ENCODE measurements at regions not wholly inside any gene's neighbourhood (a gene's known extent, or its start where the extent isn't known, plus 50 kb on each side); places are given as distances from the start of the nearest gene placed in this dataset.

GRCh38 chr2:381941-382727 lies 94.2 kb upstream of the ALKAL2 start:
- no peaks in the 10 kb centered on the region for H3K27me3 ChIP-seq
- no peak for TF ChIP-seq Cebpa-rat (IDR thresholded peaks at IDR 0.05)
- H3K9me3 ChIP-seq, result peaks cover 24% of the 10 kb centered on the region
- H4K20me1 ChIP-seq, result no peaks in the 10 kb centered on the region
- no peak overlapping the region for H3K27ac ChIP-seq
- no peak overlapping the region for H3K4me2 ChIP-seq
- no peak overlapping the region for H3K4me3 ChIP-seq
- H3K4me1 ChIP-seq, result peaks cover 8% of the 10 kb centered on the region
- H3K36me3 ChIP-seq, result no peaks in the 10 kb centered on the region
- H3K9ac ChIP-seq, result no peak overlapping the region

GRCh38 chr2:381181-381580 lies 93.3 kb upstream of the ALKAL2 start:
- no peak for TF ChIP-seq Cebpa-rat (IDR thresholded peaks at IDR 0.05)
- Histone ChIP-seq H4K20me1 (no peaks in the 10 kb centered on the region), H3K27me3 (no peaks in the 10 kb centered on the region), H3K4me2 (no peak overlapping the region), H3K9ac (no peak overlapping the region), H3K4me3 (no peak overlapping the region), H3K9me3 (peaks cover 28% of the 10 kb centered on the region), H3K4me1 (peaks cover 8% of the 10 kb centered on the region), H3K27ac (no peak overlapping the region), H3K36me3 (no peaks in the 10 kb centered on the region)

- Histone ChIP-seq H4K20me1 (no peaks in the 10 kb centered on the region), H3K4me1 (peaks cover 8% of the 10 kb centered on the region), H3K27me3 (no peaks in the 10 kb centered on the region), H3K36me3 (no peaks in the 10 kb centered on the region), H3K27ac (no peak overlapping the region), H3K9me3 (peaks cover 30% of the 10 kb centered on the region), H3K4me2 (no peak overlapping the region), H3K4me3 (no peak overlapping the region), H3K9ac (no peak overlapping the region)
- TF ChIP-seq Cebpa-rat (IDR thresholded peaks at IDR 0.05), result no peak
Measured at GRCh38 chr2:380772-381171, 92.9 kb upstream of the ALKAL2 start.

- Histone ChIP-seq H4K20me1 (no peaks in the 10 kb centered on the region), H3K27ac (no peak overlapping the region), H3K4me3 (no peak overlapping the region), H3K36me3 (no peaks in the 10 kb centered on the region), H3K27me3 (no peaks in the 10 kb centered on the region), H3K9me3 (peaks cover 32% of the 10 kb centered on the region), H3K9ac (no peak overlapping the region), H3K4me1 (peaks cover 8% of the 10 kb centered on the region), H3K4me2 (no peak overlapping the region)
- no peak for TF ChIP-seq Cebpa-rat (IDR thresholded peaks at IDR 0.05)
Measured at GRCh38 chr2:380221-380620, 92.3 kb upstream of the ALKAL2 start.

GRCh38 chr2:379778-380177 lies 91.9 kb upstream of the ALKAL2 start:
- Histone ChIP-seq H3K4me3 (no peak overlapping the region), H4K20me1 (no peaks in the 10 kb centered on the region)
- no peak for TF ChIP-seq Cebpa-rat (IDR thresholded peaks at IDR 0.05)

GRCh38 chr2:378364-378763 lies 90.5 kb upstream of the ALKAL2 start:
- no peaks in the 10 kb centered on the region for H3K4me1 ChIP-seq
- no peak overlapping the region for H3K4me2 ChIP-seq
- H3K9ac ChIP-seq, result no peak overlapping the region
- no peaks in the 10 kb centered on the region for H3K27me3 ChIP-seq
- H4K20me1 ChIP-seq, result no peaks in the 10 kb centered on the region
- no peak overlapping the region for H3K4me3 ChIP-seq
- no peak overlapping the region for H3K27ac ChIP-seq
- TF ChIP-seq Cebpa-rat (IDR thresholded peaks at IDR 0.05), result no peak
- H3K36me3 ChIP-seq, result no peaks in the 10 kb centered on the region
- peaks cover 44% of the 10 kb centered on the region for H3K9me3 ChIP-seq

More at GRCh38 chr2:379778-380177, 91.9 kb upstream of the ALKAL2 start:
- peaks cover 8% of the 10 kb centered on the region for H3K4me1 ChIP-seq
- peaks cover 32% of the 10 kb centered on the region for H3K9me3 ChIP-seq
- H3K36me3 ChIP-seq, result no peaks in the 10 kb centered on the region
- H3K27ac ChIP-seq, result no peak overlapping the region
- no peak overlapping the region for H3K9ac ChIP-seq
- no peaks in the 10 kb centered on the region for H3K27me3 ChIP-seq
- H3K4me2 ChIP-seq, result no peak overlapping the region

- Histone ChIP-seq H3K9me3 (peaks cover 45% of the 10 kb centered on the region), H3K4me1 (no peaks in the 10 kb centered on the region), H3K27ac (no peak overlapping the region), H3K9ac (no peak overlapping the region), H3K4me2 (no peak overlapping the region), H3K27me3 (no peaks in the 10 kb centered on the region), H3K36me3 (no peaks in the 10 kb centered on the region), H3K4me3 (no peak overlapping the region; the same call in 1 of the 2 replicates), H4K20me1 (no peaks in the 10 kb centered on the region)
- no peak for TF ChIP-seq Cebpa-rat (IDR thresholded peaks at IDR 0.05)
Measured at GRCh38 chr2:377414-377813, 89.5 kb upstream of the ALKAL2 start.

GRCh38 chr2:375956-376307 lies 88.0 kb upstream of the ALKAL2 start:
- Histone ChIP-seq H3K27me3 (no peaks in the 10 kb centered on the region), H4K20me1 (no peaks in the 10 kb centered on the region), H3K9ac (no peak overlapping the region), H3K4me2 (no peak overlapping the region; the same call in 1 of the 2 replicates), H3K4me3 (no peak overlapping the region), H3K4me1 (no peaks in the 10 kb centered on the region), H3K9me3 (peaks cover 49% of the 10 kb centered on the region), H3K27ac (no peak overlapping the region), H3K36me3 (no peaks in the 10 kb centered on the region)
- TF ChIP-seq Cebpa-rat (IDR thresholded peaks at IDR 0.05), result no peak

GRCh38 chr2:375270-375955 lies 87.5 kb upstream of the ALKAL2 start:
- Histone ChIP-seq H3K36me3 (no peaks in the 10 kb centered on the region), H3K27me3 (no peaks in the 10 kb centered on the region), H3K4me3 (no peak overlapping the region), H3K9me3 (peaks cover 50% of the 10 kb centered on the region), H3K4me2 (no peak overlapping the region; the same call in 1 of the 2 replicates), H3K4me1 (no peaks in the 10 kb centered on the region), H3K27ac (no peak overlapping the region), H3K9ac (no peak overlapping the region), H4K20me1 (no peaks in the 10 kb centered on the region)
- TF ChIP-seq Cebpa-rat (IDR thresholded peaks at IDR 0.05), result no peak

GRCh38 chr2:368386-368785 lies 80.5 kb upstream of the ALKAL2 start:
- no peak for TF ChIP-seq Cebpa-rat (IDR thresholded peaks at IDR 0.05)
- H3K4me1 ChIP-seq, result peaks cover 16% of the 10 kb centered on the region
- no peaks in the 10 kb centered on the region for H3K36me3 ChIP-seq
- H3K27ac ChIP-seq, result peak overlapping the region; percentile 54
- H3K27me3 ChIP-seq, result no peaks in the 10 kb centered on the region
- H3K9me3 ChIP-seq, result peaks cover 50% of the 10 kb centered on the region
- H4K20me1 ChIP-seq, result no peaks in the 10 kb centered on the region
- no peak overlapping the region for H3K9ac ChIP-seq
- no peak overlapping the region for H3K4me3 ChIP-seq
- H3K4me2 ChIP-seq, result peak overlapping the region; percentile 51
